ENCODE measurements at regions not wholly inside any gene's neighbourhood (a gene's known extent, or its start where the extent isn't known, plus 50 kb on each side); places are given as distances from the start of the nearest gene placed in this dataset.

DNA sequence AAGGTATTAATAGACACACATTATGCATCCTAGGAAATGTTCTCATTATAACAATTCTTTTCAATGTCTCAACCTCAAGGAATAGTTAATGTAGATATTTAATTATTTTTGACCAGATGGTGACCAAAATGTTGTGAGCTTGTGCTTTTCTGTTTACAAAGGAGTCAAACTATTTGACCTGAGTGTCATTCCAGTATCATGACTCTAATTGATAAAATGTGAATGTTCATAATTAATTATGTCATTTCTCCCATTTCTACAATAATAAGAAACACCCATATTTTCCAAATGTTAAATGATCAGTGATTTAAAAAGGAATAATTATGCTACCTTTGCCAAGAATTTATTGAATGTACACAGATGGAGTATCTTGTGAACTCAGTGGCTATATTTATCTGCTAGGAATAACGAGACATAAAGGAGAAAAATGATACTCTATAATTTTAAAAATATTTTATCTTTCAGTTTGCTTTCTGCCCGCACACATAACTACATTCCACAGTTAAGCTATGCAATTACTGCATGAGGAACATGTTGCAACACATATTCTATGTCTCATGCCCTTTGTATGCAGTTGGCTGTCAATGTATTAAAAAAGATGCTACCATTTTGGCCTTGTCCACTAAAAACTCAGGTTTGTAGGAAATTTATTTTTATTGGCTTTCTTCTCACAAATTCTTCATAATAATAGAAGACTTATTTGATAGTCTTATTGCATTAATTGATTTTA, 376.7 kb upstream of the CCDC179 start:
- no peak for TF ChIP-seq CTCF (IDR thresholded peaks at IDR 0.05; ENCODE audit: low read depth, low read length, poor library complexity, severe bottlenecking)
- Histone ChIP-seq H3K36me3 (ENCODE audit: control insufficient read depth, low read length) (no peaks in the 10 kb centered on the region), H3K9me3 (ENCODE audit: control insufficient read depth, insufficient read depth, low read length) (no peaks in the 10 kb centered on the region), H3K79me2 (ENCODE audit: control insufficient read depth, low read length) (no peaks in the 10 kb centered on the region), H3K27ac (ENCODE audit: low read depth, low read length) (no peak overlapping the region), H3K4me2 (ENCODE audit: low read length) (no peak overlapping the region), H3K4me3 (ENCODE audit: low read length) (no peak overlapping the region), H3K4me1 (ENCODE audit: control insufficient read depth, low read length) (no peaks in the 10 kb centered on the region), H4K20me1 (ENCODE audit: control insufficient read depth, insufficient read depth, low read depth, low read length) (no peaks in the 10 kb centered on the region), H3F3A (ENCODE audit: control insufficient read depth, insufficient read depth) (no peaks in the 10 kb centered on the region), H3K27me3 (ENCODE audit: control insufficient read depth, low read length) (no peaks in the 10 kb centered on the region), H3K9me2 (replicated peaks; ENCODE audit: control insufficient read depth, low read length) (no peaks in the 10 kb centered on the region)

GRCh38 chr11:23252426-23252825, 392.2 kb upstream of the CCDC179 start:
- no peaks in the 10 kb centered on the region for H3K9me2 ChIP-seq (replicated peaks; ENCODE audit: control insufficient read depth, low read length)
- H3F3A ChIP-seq (ENCODE audit: control insufficient read depth, insufficient read depth): no peaks in the 10 kb centered on the region
- H3K4me3 ChIP-seq (ENCODE audit: low read length): no peak overlapping the region
- no peaks in the 10 kb centered on the region for H3K36me3 ChIP-seq (ENCODE audit: control insufficient read depth, low read length)
- no peak overlapping the region for H3K27ac ChIP-seq (ENCODE audit: low read depth, low read length)
- H3K79me2 ChIP-seq (ENCODE audit: control insufficient read depth, low read length): no peaks in the 10 kb centered on the region
- no peaks in the 10 kb centered on the region for H3K4me1 ChIP-seq (ENCODE audit: control insufficient read depth, low read length)
- no peak for TF ChIP-seq CTCF (IDR thresholded peaks at IDR 0.05; ENCODE audit: low read depth, low read length, poor library complexity, severe bottlenecking)
- TF ChIP-seq EZH2phosphoT487 (IDR thresholded peaks at IDR 0.05; ENCODE audit: borderline replicate concordance, low read length): no peak
- no peaks in the 10 kb centered on the region for H3K27me3 ChIP-seq (ENCODE audit: control insufficient read depth, low read length)
- H3K4me2 ChIP-seq (ENCODE audit: low read length): no peak overlapping the region
- no peaks in the 10 kb centered on the region for H4K20me1 ChIP-seq (ENCODE audit: control insufficient read depth, insufficient read depth, low read depth, low read length)
- H3K9me3 ChIP-seq (ENCODE audit: control insufficient read depth, insufficient read depth, low read length): no peaks in the 10 kb centered on the region

GRCh38 chr11:23257088-23257487, 396.8 kb upstream of the CCDC179 start:
- Histone ChIP-seq H3K4me3 (ENCODE audit: low read length) (no peak overlapping the region), H3K79me2 (ENCODE audit: control insufficient read depth, low read length) (no peaks in the 10 kb centered on the region)
- no peak for TF ChIP-seq EZH2phosphoT487 (IDR thresholded peaks at IDR 0.05; ENCODE audit: borderline replicate concordance, low read length)
- no peak for TF ChIP-seq CTCF (IDR thresholded peaks at IDR 0.05; ENCODE audit: low read depth, low read length, poor library complexity, severe bottlenecking)

More at GRCh38 chr11:23257088-23257487, 396.8 kb upstream of the CCDC179 start:
- H3K27ac ChIP-seq (ENCODE audit: low read depth, low read length): no peak overlapping the region
- no peaks in the 10 kb centered on the region for H3K4me1 ChIP-seq (ENCODE audit: control insufficient read depth, low read length)
- no peaks in the 10 kb centered on the region for H3K36me3 ChIP-seq (ENCODE audit: control insufficient read depth, low read length)
- H3K27me3 ChIP-seq (ENCODE audit: control insufficient read depth, low read length): no peaks in the 10 kb centered on the region
- H3K9me3 ChIP-seq (ENCODE audit: control insufficient read depth, insufficient read depth, low read length): no peaks in the 10 kb centered on the region
- no peak overlapping the region for H3K4me2 ChIP-seq (ENCODE audit: low read length)
- H3F3A ChIP-seq (ENCODE audit: control insufficient read depth, insufficient read depth): no peaks in the 10 kb centered on the region
- H4K20me1 ChIP-seq (ENCODE audit: control insufficient read depth, insufficient read depth, low read depth, low read length): no peaks in the 10 kb centered on the region
- no peaks in the 10 kb centered on the region for H3K9me2 ChIP-seq (replicated peaks; ENCODE audit: control insufficient read depth, low read length)

Data from DOHH2 (cell line).